GM23248 (cell line): ENCODE measurements at regions not wholly inside any gene's neighbourhood (a gene's known extent, or its start where the extent isn't known, plus 50 kb on each side); places are given as distances from the start of the nearest gene placed in this dataset.

Source experiments
- EZH2 ChIP-seq: fragments of 200-600 bp; sonication (generic); IDR thresholded peaks from 2 replicates; pipeline ENCODE4 v1.6.1; 2018; ENCODE audit warnings: antibody characterized with exemption, mild to moderate bottlenecking; ENCODE audit not compliant: insufficient read depth, poor library complexity, severe bottlenecking
- EZH2phosphoT487 ChIP-seq: fragments of 200-600 bp; sonication (generic); IDR thresholded peaks from 2 replicates; pipeline ENCODE4 v1.6.1; 2018; ENCODE audit warnings: antibody characterized with exemption, moderate library complexity, mild to moderate bottlenecking, low read depth; ENCODE audit not compliant: insufficient read depth

GRCh38 chr1:104825401-104825800 lies 1075.7 kb downstream of the AMY1C start:
- TF ChIP-seq EZH2 (no peak), EZH2phosphoT487 (no peak)
